CD4-positive, alpha-beta T cell treated with Interleukin-4 for 1 hour (primary cell): ENCODE measurements at regions not wholly inside any gene's neighbourhood (a gene's known extent, or its start where the extent isn't known, plus 50 kb on each side); places are given as distances from the start of the nearest gene placed in this dataset.
A peak's percentile ranks its signal among the peaks of the same experiment; 100 is the strongest.

Experiments
- DNase-seq, 2 donors: peaks; one replicate each; pipeline ENCODE4 v3.0.0-alpha.2; 2020 to 2022

GRCh38 chr2:2682700-2683342 lies 351.7 kb upstream of the MYT1L start:
- DNase-seq = no peak

- DNase-seq = peak in 1 of 2 donors; percentile 49
Observed at GRCh38 chr2:2681711-2682251, 350.7 kb upstream of the MYT1L start.

- DNase-seq = no peak
Observed at GRCh38 chr2:2681085-2681484, 350.0 kb upstream of the MYT1L start.

- DNase-seq = no peak
Observed at GRCh38 chr2:2674831-2675230, 343.8 kb upstream of the MYT1L start.

DNA sequence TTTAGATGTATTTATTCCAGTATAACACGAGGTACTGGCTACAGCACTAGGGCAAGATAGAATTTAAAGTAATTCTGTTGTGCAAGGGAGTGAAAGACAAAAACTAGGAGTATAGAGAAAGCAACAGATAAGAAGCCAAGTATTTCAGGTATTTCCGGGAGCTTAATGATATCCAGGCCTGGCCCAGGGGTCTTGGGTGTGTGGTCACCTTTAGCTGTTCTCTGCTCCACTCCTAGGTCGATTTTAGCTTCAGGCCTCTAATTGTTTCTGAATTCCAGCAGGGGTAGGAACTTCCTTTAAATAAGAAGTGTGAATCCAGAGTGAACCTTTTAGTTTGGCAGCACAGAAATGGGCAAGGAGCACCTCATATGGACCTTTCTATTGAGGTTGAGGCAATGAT lies 342.3 kb upstream of the MYT1L start:
- no peak for DNase-seq

- DNase-seq = no peak
Observed at GRCh38 chr2:2672249-2672648, 341.2 kb upstream of the MYT1L start.

- no peak for DNase-seq
Observed at GRCh38 chr2:2671826-2672225, 340.8 kb upstream of the MYT1L start.

DNA sequence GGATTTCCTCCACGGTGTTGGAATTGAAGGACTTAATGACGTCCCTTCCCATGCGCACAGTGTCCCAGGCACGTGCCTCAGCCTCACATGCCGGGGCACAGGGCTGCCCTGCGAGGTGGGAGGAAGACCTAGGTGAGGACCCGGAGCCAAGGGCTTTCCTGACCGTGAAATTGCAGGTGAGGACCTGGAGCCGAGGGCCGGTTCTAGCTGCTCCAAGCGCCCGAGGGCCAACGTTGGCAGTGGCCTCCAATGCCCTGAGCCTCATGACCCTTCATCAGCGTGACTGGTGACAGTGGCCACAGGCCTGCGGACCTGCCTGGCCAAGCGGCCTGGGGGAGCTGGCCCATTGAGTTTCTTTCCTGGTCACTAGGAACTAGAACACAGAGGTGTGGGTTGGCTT lies 338.2 kb upstream of the MYT1L start:
- DNase-seq = no peak

GRCh38 chr2:2668681-2669265 lies 337.7 kb upstream of the MYT1L start:
- DNase-seq = no peak

GRCh38 chr2:2667690-2668089 lies 336.6 kb upstream of the MYT1L start:
- no peak for DNase-seq

GRCh38 chr2:2665834-2666133 lies 334.7 kb upstream of the MYT1L start:
- no peak for DNase-seq

DNA sequence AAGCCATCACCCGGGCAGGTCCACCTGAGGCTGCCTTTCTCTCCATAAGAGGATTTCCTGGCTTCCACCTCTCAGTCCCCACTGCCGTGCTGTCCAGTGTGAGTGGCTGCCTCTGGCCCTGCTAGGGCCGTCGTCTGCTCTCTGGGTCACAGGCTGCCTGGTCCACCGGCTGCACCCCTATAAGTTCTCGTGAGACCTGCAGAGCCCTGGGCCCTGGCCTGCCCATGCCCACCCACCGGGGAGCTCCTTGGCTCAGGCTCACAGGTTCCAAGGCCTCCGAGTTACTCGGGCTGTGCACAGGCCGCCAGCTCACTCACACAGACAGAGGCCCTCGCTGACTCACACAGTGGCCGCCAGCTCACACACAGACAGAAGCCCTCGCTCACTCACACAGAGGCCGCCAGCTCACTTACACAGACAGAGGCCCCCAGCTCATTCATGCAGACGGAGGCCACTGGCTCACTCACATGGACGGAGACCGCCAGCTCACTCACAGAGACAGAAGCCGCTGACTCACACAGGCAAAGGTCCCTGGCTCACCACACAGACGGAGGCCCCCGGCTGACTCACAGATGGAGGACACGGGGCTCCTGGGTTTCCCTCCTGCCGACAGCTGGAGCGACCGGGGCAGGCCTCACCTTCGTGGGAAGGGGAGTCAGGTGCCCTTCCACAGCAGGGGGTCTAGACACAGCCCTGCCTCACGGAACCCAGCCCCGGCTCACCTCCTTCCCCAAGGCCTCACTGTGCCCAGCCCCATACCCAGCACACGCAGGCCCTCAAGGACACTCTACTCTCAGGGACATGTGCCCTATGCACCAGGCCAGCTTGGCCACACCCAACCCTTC lies 334.1 kb upstream of the MYT1L start:
- DNase-seq = no peak

GRCh38 chr2:2663401-2664036 lies 332.4 kb upstream of the MYT1L start:
- DNase-seq = no peak

- DNase-seq = no peak
Observed at GRCh38 chr2:2662847-2663356, 331.8 kb upstream of the MYT1L start.

DNA sequence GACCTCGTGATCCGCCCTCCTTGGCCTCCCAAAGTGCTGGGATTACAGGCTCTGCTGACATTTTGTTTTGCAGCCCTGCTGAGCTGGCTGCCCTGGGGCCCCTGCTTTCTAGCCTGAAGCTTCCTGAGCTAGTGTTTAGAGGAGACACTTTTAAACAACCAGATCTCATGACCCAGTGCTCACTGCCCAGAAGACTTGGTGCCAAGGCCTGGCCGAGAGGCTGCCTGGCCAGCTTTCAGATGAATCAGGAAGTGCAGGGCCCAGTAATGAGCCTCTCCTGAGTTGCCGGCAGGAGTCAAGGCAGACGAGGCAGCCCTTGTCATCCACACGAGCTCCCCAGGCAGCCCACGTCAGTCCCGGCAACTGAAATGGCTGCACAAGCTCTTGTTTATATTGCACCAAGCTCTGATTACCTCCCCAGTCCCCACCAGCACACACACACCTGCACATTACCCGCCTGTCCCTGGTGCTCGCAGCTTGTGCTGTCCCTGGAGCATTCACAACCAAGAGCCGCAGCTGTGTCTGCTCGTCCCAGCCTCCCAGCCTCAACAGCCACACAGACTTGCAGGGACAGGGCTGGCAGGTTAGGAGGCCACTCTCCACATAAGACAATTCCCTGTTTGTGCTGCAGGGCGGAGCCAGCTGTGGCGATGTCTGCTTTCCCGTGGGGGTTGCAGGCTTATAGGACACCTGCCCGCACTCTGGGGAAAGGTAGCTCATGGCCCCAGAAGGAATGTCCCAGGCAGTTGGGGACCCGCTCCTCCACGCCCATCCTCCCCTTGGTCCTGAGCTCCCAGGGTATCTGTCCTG lies 331.2 kb upstream of the MYT1L start:
- no peak for DNase-seq

DNA sequence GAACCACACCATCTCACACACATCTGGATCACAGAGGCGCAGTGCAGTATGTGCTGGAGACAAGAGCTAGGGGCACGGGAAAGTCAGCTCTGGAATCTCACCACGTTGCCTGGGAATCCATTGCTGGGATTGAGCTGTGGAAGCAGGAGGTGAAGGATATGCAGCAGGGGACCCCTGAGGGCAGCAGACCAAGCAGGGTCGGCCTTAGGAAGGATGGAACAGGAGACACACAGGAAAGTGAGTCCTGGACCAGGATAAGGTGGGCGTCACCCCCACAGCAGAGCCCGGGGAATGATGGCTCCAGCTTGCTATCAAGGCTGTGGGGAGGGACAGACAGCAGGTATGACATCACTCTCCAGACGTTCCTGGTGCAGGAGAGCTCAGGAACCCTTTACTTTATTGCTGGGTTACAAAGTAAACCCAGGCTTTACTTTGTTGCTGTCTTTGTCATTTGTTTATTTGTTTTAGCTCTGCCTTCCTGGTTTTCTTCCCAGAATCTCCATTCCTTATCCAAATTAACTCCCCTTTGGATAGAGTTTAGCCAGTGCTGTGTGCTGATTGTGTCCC lies 329.8 kb upstream of the MYT1L start:
- no peak for DNase-seq

DNA sequence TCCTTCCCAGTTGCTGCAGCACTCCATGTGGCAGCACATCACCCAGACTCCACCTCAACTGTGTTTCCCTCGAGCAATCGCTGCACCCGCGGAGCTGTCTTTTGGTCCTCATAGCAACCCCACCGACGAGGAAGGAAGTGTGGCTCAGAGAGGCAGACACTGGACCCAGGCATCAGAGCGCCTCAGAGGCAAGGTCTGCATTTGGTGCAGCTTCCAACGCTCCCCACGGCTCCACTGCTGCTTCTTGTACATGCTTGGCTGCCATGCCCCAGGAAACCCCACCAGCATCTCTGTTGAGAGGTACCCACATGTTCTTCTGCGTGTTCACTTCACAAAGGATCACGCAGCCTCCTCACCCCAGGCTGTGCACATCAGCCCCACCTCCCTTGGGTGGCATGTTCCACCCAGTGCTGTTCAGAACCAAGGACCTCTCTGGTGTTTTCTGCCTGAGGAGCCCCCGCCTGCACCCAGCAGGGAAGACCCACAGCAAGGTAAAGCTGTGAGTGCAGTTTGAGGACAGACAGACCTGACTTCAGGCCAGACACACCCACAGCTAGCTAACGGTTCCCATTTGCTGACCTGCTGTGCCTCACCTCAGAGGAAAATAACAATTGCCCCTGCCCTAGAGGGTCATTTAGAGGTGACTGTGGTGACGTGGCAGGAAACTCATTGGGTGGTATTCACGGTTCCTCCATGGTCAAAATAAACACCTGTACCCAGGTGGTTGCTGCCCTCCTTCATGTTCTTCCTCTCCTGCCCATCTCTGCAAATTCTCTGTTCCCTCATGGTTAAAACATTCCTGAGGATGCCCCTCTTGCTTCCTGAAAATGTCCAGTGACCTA lies 326.3 kb upstream of the MYT1L start:
- no peak for DNase-seq

DNA sequence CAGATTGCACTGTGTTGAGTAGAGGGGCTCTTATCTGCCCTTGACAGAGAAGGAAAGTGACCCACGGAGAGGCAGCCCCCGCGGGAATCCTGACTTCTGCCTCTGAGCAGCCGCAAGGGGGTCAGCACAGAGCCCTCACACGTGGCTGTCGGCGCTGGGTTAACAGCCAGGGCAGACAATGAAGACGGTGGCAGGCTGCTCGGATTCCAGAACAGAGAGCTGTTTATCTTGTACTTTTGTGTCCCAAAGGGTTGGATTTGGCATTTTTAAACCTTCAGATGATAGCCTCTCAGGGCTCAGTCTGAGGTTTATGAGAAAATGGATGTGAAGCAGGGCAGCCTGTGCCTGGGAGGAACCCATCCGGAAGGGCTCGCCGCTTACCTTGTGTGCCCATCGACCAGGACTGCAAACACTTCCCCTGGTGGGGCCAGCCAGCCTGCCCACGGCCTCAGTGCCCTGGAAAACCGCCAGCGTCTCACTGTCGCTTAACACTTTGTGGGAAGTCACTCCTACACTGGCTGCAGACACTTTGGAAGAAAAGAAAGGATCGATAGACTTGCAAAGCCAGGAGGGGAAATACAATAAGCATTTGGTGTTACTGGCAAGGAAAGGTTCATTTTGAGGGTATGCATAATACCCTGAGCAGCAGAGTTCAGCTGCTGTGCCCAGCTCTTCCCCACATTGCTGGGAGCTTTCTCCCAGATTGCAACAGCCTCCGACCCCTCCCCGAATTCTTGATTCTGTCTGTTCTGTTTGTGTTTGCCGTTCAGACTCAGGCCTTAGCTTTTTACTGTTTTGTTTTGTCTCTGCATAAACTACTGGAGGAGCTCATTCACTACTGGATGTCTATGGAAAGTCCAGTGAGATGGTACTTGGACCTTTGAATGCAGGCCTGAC lies 325.3 kb upstream of the MYT1L start:
- no peak for DNase-seq

DNA sequence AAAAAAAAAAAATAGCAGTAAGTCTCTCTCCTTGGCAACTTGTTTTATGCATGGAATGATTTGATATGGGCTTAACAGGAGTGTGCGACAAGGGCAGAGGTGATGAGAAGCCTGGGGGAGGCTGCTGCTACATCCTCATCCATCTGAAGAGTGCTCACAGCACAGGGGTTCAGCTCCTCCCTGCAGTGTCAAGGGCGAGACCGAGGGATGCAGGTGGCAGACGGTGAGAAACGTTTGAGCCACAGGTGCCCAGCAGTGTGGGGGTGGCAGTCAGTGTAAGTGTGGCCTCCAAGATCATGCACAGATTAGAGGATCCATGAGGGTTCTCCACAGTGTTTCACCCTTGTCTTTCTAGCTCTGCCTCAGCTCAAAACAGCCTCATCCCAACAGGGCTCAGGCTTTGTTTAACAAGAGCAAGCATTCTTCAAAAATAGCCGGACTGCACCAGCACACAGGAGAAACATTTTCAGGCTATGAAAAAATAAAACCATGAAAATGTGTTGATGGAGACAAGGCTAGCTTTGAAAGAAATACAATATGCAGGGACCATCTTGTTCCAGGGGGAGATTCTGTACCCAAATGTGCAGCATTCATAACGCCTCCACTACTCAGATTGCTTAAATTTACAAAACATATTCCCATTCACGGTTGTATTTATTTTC lies 324.5 kb upstream of the MYT1L start:
- no peak for DNase-seq

GRCh38 chr2:2653231-2653630 lies 322.2 kb upstream of the MYT1L start:
- DNase-seq = no peak
